HG03139 (cell line): ENCODE measurements at regions not wholly inside any gene's neighbourhood (a gene's known extent, or its start where the extent isn't known, plus 50 kb on each side); places are given as distances from the start of the nearest gene placed in this dataset.
"Not testable (repeated sequence)": the region's sequence is repeated elsewhere in the genome, so short reads cannot be mapped to it uniquely, and the experiment has no call there.

Source experiments
- ATAC-seq: cut with Tn5 transposase; IDR thresholded peaks from one replicate; pipeline ENCODE4 v1.9.1; 2021; ENCODE audit not compliant: unreplicated experiment

DNA sequence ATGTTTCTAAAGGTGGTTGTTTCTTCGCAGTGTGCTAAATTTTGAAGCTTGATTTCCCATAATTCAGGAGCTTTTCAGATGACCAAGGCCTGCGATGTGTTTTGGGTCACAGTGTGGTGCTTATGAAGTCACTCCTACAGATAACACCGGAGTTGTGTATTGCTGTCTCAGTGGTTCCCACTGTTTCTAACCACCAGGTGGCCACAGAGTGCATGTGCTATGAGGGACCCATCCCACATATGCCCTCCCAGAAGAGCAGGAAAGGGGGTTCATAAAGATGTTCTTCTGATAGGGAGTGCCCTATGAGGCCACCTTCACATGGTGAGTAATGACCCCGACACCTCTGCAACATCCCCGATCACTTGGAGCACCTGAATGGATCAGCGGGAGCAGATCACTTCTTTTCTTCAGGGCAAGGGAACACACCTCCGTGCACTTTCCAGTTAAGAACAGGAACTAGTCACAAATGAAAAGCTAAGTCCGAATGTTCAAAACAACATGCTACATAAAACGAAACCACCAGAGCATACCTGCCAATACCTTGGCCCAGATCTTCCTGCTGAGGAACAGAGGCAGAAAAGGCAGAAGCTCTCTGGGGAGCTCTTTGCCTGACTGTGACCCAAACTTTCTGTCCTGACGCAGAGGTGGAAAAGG is 262.1 kb downstream of the FAM72C start:
- ATAC-seq: not testable (repeated sequence)

DNA sequence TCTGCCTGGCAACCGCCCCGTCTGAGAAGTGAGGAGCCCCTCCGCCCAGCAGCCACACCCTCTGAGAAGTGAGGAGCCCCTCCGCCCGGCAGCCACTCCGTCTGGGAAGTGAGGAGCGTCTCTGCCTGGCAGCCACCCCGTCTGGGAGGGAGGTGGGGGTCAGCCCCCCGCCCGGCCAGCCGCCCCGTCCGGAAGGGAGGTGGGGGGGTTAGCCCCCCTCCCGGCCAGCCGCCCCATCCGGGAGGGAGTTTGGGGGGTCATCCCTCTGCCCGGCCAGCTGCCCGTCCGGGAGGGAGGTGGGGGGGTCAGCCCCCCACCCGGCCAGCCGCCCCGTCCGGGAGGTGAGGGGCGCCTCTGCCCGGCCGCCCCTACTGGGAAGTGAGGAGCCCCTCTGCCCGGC is 269.0 kb downstream of the FAM72C start:
- not testable (repeated sequence) for ATAC-seq

DNA sequence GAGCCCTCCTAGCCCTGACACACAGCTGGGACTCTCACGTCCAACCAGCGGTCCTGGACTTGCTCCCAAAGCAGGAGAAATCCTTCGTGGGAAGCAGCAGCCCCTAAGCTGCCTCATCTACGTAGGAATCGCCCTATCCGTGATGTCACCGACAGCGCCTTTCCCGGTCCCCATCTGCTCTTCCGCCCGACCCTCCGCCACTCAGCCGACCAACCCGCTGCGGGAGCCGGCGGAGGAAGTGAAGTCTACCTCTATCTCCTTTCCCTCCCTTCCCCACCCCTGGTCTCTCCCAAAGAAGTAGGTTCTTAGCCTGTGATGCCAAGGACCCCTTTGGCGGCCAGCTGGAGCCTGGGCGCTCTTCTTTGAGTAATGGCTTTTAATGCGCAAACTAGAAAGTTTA is 272.1 kb downstream of the FAM72C start:
- ATAC-seq: no peak

DNA sequence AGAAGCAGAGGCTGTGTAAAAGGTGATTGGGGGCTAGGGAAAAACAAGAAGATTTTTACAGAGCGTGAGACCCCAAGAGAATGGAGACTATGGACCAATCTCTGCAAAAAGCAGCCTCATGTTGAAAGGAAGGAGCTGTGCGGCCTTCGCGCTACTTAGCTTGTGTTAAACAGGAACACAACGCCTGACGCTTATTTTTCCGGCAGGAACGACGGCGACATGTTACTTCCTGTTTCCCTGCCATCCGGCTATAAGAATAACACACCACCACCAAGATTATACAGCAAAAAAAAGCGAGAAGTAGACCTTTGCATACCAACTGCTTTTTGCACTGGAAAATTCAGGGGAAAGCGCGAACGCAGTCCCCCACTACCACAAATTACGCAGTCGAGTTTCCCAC is 272.7 kb downstream of the FAM72C start:
- no peak for ATAC-seq

DNA sequence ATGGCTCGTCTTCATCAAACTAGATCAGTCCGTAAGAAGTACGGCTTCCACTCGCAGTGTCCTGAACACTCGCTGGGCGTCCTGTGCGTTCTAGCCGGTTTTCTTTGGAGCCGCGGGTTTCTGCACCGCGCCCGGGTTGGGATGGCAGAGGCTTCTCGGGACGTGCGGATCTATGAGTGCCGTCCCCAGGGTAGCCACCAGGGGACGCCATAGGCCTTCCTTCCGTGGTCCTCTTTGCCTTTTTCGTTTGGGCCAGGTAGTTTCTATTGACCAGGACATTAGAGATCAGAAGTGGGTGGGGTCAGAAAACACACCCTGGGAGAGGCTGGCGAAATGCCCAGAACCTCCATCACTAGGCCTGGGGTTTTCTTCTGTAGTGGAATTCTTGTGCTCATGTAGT is 273.8 kb downstream of the FAM72C start:
- no peak for ATAC-seq

DNA sequence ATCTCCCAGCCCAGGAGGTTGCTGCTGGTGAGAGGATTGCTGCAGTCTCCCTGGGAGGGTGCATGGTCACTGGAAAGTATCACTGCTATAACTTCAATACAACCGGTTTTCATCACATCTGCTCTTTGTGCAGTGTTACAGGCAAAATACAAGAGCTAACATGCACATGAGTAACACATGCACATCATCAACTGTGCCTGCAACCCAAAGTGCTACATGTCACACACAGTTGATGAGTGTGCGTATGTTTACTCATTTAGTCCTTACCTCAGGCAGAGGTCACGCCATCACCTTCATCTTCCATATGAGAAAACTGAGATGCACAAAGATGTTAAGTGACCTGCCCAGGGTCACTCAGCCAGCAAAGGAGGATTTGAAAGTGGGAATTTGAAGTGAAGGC is 277.7 kb downstream of the FAM72C start:
- ATAC-seq: no peak

DNA sequence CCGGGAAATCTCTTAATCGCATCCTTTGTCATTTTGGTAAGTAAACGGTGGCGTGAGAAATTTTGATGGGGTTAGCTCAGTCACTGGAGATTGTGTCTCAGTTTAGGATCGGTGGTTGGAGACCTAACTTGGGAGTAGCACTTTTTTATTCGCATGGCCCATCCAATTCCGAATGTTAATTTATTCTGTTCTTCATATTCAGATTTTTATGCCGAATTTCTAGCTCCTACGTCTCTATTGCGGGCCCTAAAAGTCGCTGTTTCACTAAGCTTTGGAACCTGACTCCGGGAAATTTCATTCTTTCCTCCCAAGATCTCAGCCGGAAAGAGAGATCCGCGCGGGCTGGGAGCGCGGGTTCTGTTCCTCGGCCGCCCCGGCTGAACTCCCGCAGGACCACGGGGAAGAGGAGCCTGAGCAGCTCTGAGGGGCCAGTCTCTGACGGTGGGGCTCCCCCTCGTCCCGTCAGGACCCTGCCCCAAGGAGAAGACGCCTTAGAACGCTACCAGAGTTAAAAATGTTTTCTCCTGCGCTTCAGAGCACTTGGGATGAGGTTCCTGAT is 279.7 kb downstream of the FAM72C start:
- no peak for ATAC-seq

DNA sequence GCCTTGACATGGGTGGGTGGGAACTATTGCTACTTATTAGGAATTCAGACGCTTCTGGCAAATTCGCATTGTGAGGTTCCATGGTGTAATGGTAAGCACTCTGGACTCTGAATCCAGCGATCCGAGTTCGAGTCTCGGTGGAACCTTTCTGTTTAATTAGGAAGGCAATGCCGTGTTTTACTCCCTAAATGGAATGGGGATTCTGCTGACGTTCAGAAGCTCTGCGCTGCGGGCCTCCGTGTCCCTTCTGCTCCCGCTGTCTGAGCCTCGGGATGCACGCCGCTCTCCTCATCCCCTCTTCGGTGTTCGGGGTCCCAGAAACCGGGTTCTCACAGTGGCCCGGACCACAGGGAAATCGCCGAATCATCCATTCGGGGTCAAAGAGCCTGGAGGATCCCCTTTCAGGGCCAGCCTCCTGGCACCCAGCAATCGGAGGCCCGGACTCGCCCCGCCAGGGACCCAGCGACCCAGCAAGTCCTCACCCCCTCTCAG is 280.3 kb downstream of the FAM72C start:
- ATAC-seq: no peak

DNA sequence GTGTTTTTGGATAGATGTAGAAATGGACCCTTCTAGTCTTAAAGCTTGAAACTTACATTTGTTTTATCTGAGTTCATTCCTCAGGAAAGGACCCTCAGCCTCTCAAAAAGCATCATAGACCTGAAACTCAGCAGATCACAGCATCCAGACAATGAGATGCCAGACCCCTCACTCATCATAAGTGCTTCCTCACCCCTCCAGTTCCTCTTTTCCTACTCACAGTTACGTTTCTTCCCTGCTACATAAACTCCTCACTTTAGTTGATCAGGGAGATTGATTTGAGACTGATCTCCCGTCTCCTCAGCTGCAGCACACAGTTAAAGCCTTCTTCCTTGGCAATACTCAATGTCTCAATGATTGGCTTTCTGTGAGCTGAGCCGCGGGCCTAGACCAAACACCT is 282.0 kb downstream of the FAM72C start:
- ATAC-seq: no peak

DNA sequence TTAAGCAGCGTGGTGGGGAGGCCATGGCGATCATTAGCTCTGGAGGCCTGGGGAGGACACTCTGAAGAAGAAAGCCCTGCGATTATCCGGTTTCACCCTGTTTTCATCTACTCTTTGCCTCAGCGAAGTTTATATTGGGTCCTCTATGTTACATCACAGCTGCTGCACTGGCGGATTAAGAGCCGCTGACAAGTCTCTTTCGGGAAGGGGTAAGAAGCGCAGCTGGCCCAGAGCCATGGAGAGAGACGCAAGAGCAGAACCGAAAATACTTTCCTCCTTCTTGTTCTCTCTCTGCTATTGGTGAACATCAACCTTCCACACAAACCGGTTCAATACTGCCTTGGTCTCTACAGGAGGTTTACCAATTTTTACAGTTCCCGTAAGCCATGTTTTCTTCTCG is 291.5 kb downstream of the FAM72C start:
- no peak for ATAC-seq

DNA sequence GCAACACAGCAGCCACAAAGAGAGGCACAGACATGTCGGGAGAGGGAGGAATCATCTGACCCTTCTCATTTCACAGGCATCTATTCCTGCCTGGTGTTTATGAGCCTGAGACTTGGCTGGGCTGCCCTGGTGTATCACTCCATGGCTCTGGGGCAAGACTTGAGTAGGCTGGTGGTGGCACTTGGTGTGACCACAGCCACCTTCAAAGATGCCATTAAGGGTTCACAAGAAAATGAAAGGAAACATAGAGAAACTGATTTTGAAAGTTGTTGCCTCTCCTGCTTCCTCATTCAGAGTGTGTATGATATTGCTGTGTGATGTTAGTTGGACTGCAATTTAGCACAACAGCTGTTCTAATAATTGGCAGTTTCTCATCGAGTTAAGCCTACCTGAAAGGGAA is 298.8 kb downstream of the FAM72C start:
- ATAC-seq: no peak

DNA sequence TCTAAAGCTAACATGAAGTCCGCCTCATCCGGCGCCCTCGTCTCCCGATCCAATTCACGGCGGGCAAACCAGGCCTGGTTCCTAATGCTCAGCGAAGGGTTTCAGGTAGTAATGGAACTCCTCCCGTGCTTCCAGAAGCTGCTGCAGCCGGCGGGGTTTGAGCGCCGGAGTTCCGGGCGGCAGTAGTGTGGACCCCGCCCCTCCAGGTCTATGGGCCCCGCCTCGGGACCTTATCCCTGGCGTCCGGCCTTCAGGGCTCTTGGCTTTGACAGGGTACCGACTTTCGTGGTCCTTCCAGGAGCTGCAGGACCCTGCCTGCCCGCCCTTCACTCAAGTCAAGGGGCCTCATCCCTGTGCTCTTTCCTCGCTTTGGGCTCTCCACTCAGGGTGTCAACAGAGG is 304.1 kb downstream of the FAM72C start:
- no peak for ATAC-seq

DNA sequence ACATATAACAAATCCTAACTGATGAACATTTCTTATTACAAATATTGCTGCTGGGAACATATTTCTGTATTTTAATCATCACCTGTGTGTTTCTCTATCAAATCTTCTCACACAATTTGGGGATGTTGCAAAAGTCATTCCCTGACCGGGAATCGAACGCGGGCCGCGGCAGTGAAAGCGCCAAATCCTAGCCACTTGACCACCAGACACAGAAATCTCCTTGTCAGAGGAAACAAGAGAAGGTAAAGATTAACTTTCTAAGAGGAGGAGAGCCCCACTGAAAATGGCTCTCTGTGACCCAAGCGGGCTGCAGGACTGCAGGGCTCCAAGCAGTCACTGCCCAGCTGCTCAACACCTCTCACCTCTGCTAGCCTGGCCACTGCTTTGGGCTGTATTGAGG is 304.9 kb downstream of the FAM72C start:
- no peak for ATAC-seq

DNA sequence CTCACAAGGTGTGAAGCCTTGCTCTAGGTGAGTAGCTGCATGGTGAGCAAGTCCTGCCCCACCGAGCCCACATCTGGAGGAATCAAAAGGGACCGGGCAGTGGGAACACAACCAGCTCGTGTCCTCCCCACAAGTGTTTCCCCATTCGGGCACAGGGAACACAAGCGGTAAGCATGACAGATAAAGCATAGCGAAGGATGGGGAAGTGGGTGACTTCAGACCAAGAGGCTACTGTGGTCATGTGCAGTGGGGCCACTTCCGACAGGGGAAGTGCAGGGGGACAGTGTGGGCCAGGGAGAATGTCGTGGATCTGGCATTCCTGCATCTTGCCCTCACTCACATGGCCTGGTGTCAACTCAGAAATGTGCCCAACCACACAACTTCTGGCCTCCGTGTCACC is 306.2 kb downstream of the FAM72C start:
- no peak for ATAC-seq

DNA sequence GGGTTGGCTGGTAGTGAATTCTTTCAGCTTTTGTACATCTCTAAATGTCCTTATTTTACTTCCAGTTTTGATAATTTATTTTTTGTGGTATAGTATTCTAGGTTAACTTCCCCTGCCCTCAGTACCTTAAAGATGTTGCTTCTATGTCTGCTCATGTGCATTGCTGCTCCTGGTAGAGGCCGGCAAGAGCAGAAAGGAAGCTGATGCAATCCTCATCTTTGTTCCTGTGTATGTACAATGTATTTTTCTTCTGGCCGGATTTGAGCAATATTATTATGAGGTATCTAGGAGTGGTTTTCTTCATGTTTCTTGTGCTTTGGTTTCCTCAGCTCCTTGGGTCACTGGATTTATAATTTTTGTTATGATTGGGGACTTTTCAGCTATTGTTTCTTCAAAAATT is 308.7 kb downstream of the FAM72C start:
- not testable (repeated sequence) for ATAC-seq

DNA sequence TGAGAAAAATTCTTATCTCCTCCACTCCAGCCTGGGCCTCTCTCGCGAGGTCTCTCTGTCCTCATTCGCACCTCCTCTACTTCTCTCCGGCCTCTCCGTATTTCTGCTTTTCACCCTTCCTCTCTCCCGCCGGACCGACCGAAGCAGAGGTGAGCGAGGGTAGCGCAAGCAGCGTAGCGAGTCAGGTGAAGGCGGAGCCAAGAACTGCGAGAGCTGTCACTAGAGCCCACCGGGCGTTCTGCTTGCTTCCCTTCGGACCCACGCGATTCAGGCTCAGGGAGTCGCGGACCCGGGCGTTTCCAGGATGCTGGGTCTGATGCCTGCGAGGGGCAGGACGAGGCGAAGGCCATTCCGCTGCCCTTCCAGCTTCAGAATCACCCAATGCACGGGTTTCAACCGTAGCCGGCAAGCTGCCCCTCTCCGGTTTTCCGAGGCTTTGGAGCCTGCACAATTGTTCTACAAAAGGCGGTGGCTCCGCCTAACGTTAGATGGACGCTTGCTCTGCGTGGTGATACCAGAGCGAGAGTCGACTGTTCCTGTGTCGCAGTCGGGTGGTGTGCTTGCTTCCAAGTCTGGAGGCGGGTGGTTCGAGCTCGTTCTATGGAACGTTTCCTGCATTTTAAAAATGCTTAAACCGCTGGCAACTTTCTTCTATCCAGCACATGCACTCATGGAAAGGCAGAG is 310.2 kb downstream of the FAM72C start:
- ATAC-seq: no peak

DNA sequence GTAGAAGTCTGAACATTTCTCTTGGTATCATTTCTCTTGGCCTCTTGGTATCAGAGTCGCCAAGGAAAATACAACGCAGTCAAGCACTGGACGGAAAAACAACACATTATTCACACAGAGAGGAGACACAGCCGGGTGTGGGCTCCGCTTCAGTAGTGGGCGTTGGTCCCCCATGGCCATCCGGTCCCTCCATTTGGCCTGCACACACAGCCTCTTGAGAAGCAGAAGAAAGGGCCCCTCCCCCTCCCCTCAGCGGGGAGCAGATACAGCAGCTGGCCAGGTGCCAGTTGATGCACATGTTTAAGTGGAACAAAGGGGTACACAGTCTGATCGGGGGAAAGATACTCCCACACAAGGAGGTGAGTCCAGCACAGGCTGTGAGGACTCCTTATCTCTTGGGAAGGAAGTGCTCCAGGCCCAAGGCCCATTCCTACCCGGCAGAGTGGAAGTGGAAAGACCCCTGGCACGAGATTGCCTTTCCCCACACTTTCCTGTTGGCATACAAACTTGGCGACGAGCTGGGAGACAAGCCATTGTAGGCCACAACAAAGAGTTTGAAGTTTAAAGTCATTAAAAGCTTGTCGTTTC is 311.3 kb downstream of the FAM72C start:
- no peak for ATAC-seq

DNA sequence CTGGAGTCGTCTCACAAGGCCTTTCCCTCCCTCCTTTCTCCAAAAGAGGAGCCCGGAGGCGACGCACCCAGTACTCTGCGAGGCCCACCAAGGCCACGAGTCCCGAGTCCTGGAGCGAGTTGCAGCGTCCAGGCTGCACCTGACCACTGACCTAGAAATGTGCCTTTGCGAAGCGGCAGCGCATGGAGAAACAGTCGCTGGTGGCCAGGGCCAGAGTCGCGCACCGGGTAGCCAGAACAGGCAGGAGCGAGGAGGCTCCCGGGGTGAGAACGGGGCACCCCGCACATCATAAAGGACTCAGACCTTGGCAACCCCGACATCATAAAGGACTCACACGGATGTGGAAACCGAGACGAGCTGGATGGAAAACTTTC is 318.4 kb downstream of the FAM72C start:
- ATAC-seq: no peak

DNA sequence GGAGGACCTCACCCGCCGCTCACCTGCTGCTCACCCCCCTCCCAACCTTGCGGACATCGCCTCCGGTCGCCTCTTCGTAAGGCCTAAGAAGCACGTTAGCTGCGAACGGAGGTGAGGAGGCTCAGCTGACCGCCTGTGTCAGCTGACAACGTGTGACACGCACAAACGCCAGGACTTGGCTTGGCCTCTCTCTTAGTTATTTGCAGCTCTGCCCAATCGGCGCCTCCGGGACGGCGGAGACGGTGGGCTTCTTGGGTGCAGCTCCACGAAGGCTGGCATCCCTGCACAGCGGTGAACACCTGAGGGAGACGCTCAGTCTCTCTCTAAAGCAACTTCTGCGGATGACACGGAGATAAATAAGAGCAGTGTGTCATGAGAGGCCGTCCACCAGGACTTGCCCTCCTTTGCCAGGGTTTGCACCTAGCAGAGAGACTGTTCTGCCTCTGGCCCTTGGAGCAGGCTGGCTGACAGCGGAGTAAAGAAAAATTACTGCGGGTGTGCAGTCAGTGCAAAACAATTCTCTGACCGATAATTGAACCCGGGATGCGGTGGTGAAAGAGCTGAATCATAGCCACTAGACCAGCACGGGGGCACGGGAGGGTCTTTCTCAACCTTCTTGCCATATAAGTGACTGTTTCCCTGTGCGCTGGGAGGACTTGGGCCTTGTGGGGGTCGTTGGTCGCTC is 318.9 kb downstream of the FAM72C start:
- no peak for ATAC-seq

DNA sequence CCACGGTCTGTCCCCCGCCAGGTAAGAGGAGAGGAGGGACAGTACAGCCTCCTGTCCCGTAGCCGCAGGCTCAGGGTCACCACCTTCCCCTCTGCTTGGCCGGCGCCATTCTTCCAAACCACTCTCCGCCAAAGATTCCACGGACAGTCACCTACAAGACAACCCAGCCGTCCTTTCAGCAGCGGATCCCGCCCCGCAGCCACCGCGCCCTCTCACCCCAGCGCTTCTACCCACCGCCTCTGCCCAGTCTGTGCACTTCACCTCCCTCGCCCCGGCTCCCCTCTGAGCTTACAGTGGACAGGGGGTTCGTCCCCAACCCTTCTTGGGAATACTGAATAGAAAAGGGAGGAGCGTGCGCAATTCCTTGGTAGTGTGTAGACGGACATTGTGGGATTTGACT is 319.6 kb downstream of the FAM72C start:
- no peak for ATAC-seq

DNA sequence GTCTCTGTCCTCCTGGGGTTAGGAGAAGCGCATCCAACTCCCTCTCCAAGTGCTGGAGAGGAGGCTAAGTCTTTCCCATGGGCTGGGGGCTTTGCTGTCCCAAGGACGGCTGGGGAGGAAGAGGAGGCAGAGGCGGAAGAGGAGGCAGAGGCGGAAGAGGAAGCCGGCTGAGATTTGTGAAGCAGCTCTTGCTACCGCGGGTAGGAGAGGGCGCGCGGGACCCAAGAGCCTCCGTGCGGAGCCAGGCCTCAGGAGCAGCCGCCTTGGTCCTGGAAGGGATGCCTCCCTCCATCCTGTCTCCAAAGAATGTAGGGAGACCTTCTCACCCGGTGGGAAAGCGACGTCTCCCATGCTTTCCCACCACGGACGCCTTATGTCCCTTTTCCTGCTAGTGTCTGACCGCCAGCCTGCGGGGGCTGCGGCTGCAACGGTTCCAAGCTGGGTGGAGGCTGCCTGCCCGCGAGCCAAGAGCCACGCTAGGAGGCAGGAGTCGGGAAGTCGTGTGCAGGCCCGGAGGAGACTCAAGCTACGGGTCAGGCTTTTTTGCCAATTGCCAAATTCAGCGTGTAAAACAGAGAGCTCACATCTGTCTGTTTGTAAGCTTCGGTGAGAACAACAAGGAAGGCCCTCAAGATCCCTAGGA is 320.3 kb downstream of the FAM72C start:
- ATAC-seq: no peak
